CD4-positive, alpha-beta T cell (primary cell): ENCODE measurements at regions not wholly inside any gene's neighbourhood (a gene's known extent, or its start where the extent isn't known, plus 50 kb on each side); places are given as distances from the start of the nearest gene placed in this dataset.
A peak's percentile ranks its signal among the peaks of the same experiment; 100 is the strongest.
"Not testable (repeated sequence)": the region's sequence is repeated elsewhere in the genome, so short reads cannot be mapped to it uniquely, and the experiment has no call there.

Experiments
- ATAC-seq: fragments of 200-7000 bp; cut with Tn5 transposase; one replicate; pipeline ENCODE4 v1.10.0; 2022; ENCODE audit warnings: mild to moderate bottlenecking; ENCODE audit not compliant: poor library complexity
- CTCF ChIA-PET: fragments of 350-600 bp; sonication (Branson Sonifier 250); formaldehyde crosslinking; loops from one replicate; lab custom pipeline; 2021; ENCODE audit warnings: antibody characterized with exemption, inconsistent platforms; lab: Charles Lee
- POLR2A ChIA-PET: fragments of 350-600 bp; sonication (Branson Sonifier 250); formaldehyde crosslinking; loops from one replicate; lab custom pipeline; 2021; ENCODE audit warnings: antibody characterized with exemption, inconsistent platforms; lab: Charles Lee
- DNase-seq, 14 experiments: peaks; one replicate each; pipeline ENCODE4 v3.0.0-alpha.2; 2013 to 2020; ENCODE audit warnings: mixed read lengths in 2 of 14
- H3K27ac ChIP-seq, 2 donors: one replicate each; pipeline versions ENCODE4 v1.5.1 to v1.7.0; 2013; ENCODE audit warnings: low read length in 2 of 2, low read depth in 1 of 2, mild to moderate bottlenecking in 1 of 2
- H3K27me3 ChIP-seq, 2 experiments: 1 replicate in 1 of 2; 2 replicates in 1 of 2; pipeline versions ENCODE4 v1.6.1 to v1.7.0; 2013; ENCODE audit warnings: low read length in 2 of 2, control low read depth in 1 of 2, mild to moderate bottlenecking in 1 of 2, moderate library complexity in 1 of 2; ENCODE audit not compliant: insufficient read depth in 2 of 2, control insufficient read depth in 1 of 2
- H3K36me3 ChIP-seq: one replicate; pipeline ENCODE4 v1.6.1; 2013; ENCODE audit warnings: low read length, control low read depth; ENCODE audit not compliant: insufficient read depth
- H3K4me1 ChIP-seq: one replicate; pipeline ENCODE4 v1.6.1; 2013; ENCODE audit warnings: low read length, control low read depth; ENCODE audit not compliant: insufficient read depth
- H3K4me3 ChIP-seq: one replicate; pipeline ENCODE4 v1.5.1; 2013; ENCODE audit warnings: mild to moderate bottlenecking, low read length, moderate library complexity
- H3K9me3 ChIP-seq, 2 experiments: 1 replicate in 1 of 2; 2 replicates in 1 of 2; pipeline versions ENCODE4 v1.6.1 to v1.7.0; 2013; ENCODE audit warnings: low read length in 2 of 2, mild to moderate bottlenecking in 2 of 2, control low read depth in 1 of 2, moderate library complexity in 1 of 2; ENCODE audit not compliant: control insufficient read depth in 1 of 2, insufficient read depth in 1 of 2
- H3K27ac Mint-ChIP-seq: one replicate; pipeline ENCODE4 v1.8.0; 2020; ENCODE audit warnings: mixed read lengths
- H3K27me3 Mint-ChIP-seq: one replicate; pipeline ENCODE4 v1.8.0; 2021; ENCODE audit warnings: mixed read lengths
- H3K36me3 Mint-ChIP-seq: one replicate; pipeline ENCODE4 v1.8.0; 2021; ENCODE audit warnings: low read depth, mixed read lengths
- H3K4me1 Mint-ChIP-seq: one replicate; pipeline ENCODE4 v1.8.0; 2021; ENCODE audit warnings: low read depth, mixed read lengths
- H3K4me3 Mint-ChIP-seq: one replicate; pipeline ENCODE4 v1.8.0; 2020; ENCODE audit warnings: mild to moderate bottlenecking, mixed read lengths
- H3K9me3 Mint-ChIP-seq: one replicate; pipeline ENCODE4 v1.8.0; 2020; ENCODE audit warnings: mixed read lengths
- CTCF ChIP-seq: fragments of 200-600 bp; IDR thresholded peaks from one replicate; pipeline ENCODE4 v1.8.0; 2022; ENCODE audit warnings: antibody characterized with exemption, mild to moderate bottlenecking
- intact Hi-C, 2 experiments: fragments of 100-400 bp; cut with DNase I in 1 of 2; cut with micrococcal nuclease in 1 of 2; formaldehyde crosslinking; loops; one replicate each; pipeline versions ENCODE4 v1.15.1 to v1.9.0; 2023 to 2025; cut with DNase I, micrococcal nuclease

DNA sequence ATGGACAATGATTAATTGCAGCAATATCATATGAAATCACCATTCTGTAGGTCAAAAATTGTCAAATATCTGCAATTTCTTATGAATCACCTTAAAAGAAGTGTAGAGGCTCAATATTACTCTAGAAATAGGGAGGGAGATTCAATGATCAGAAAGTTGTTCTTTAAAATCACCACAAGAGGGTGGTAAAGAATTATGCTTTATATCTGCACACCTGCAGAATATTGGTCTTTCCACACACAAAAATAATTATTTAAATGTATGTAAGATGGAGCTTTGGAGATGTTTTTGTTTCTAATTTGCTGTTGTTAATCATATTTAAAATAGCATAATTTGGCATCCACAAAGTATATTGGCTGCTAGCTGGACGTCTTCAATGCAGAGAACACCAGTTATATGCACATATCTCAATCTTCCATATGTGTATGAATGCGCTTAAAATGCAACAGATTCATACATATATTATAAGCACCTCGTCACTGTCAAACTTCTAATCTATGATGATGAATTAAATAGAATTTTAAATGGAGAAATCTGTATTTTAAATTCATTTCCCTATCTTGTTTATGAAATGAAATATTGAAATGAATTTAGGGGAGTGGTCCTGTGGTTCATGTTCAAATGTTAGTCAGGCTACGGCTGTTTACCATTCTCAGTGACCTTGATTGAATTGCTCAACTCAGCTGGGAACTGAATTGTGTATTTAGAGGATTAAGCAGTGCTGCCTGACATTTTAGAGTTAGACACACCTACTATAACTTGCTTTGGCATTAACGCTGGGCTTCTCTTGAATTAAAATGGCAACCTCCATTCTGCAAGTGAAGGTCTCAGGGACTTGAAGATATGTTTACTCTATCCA, 405.1 kb upstream of the FRG2C start:
- H3K4me1 ChIP-seq, H3K4me3 ChIP-seq, H3K9me3 ChIP-seq, H3K4me1 Mint-ChIP-seq, POLR2A ChIA-PET, H3K36me3 Mint-ChIP-seq, H3K9me3 Mint-ChIP-seq, H3K4me3 Mint-ChIP-seq, H3K27ac Mint-ChIP-seq, H3K27me3 ChIP-seq, intact Hi-C loops, H3K36me3 ChIP-seq, CTCF ChIA-PET, ATAC-seq, H3K27ac ChIP-seq, DNase-seq: not testable (repeated sequence)
- peaks cover 13% of the 10 kb centered on the region for H3K27me3 Mint-ChIP-seq
- TF ChIP-seq CTCF: peak; percentile 8

GRCh38 chr3:75260975-75261374, 403.2 kb upstream of the FRG2C start:
- H3K36me3 ChIP-seq, H3K27ac ChIP-seq, H3K27me3 ChIP-seq, H3K4me3 Mint-ChIP-seq, POLR2A ChIA-PET, H3K4me1 ChIP-seq, intact Hi-C loops, H3K36me3 Mint-ChIP-seq, H3K9me3 Mint-ChIP-seq, H3K4me3 ChIP-seq, H3K27ac Mint-ChIP-seq, CTCF ChIA-PET, ATAC-seq, DNase-seq, H3K9me3 ChIP-seq, H3K4me1 Mint-ChIP-seq: not testable (repeated sequence)
- peaks cover 23% of the 10 kb centered on the region for H3K27me3 Mint-ChIP-seq

GRCh38 chr3:75262661-75263060, 401.5 kb upstream of the FRG2C start:
- peaks cover 27% of the 10 kb centered on the region for H3K27me3 Mint-ChIP-seq
- no peak overlapping the region for H3K27ac Mint-ChIP-seq
- no peaks in the 10 kb centered on the region for H3K9me3 Mint-ChIP-seq
- DNase-seq (no peak), ATAC-seq (no peak)
- no peaks in the 10 kb centered on the region for H3K36me3 Mint-ChIP-seq
- no peaks in the 10 kb centered on the region for H3K27me3 ChIP-seq
- ChIA-PET POLR2A (no interaction called here), CTCF (no interaction called here)
- intact Hi-C loops: no loop called here
- no peak overlapping the region for H3K4me3 Mint-ChIP-seq
- no peaks in the 10 kb centered on the region for H3K4me1 ChIP-seq
- no peak for TF ChIP-seq CTCF
- no peaks in the 10 kb centered on the region for H3K9me3 ChIP-seq
- no peak overlapping the region for H3K27ac ChIP-seq
- H3K36me3 ChIP-seq: no peaks in the 10 kb centered on the region
- H3K4me3 ChIP-seq: no peak overlapping the region
- H3K4me1 Mint-ChIP-seq: no peaks in the 10 kb centered on the region

- H3K36me3 Mint-ChIP-seq: no peaks in the 10 kb centered on the region
- no peaks in the 10 kb centered on the region for H3K27me3 ChIP-seq
- no peaks in the 10 kb centered on the region for H3K4me1 ChIP-seq
- H3K9me3 Mint-ChIP-seq: no peaks in the 10 kb centered on the region
- no peak overlapping the region for H3K4me3 ChIP-seq
- no peak overlapping the region for H3K4me3 Mint-ChIP-seq
- no peak overlapping the region for H3K27ac ChIP-seq
- CTCF ChIA-PET: no interaction called here
- POLR2A ChIA-PET: no interaction called here
- ATAC-seq: no peak
- H3K9me3 ChIP-seq: no peaks in the 10 kb centered on the region
- no peak for DNase-seq
- no peak overlapping the region for H3K27ac Mint-ChIP-seq
- intact Hi-C loops: no loop called here
- no peaks in the 10 kb centered on the region for H3K4me1 Mint-ChIP-seq
- no peak for TF ChIP-seq CTCF
- no peaks in the 10 kb centered on the region for H3K36me3 ChIP-seq
- H3K27me3 Mint-ChIP-seq: peaks cover 25% of the 10 kb centered on the region
Observed at GRCh38 chr3:75265897-75266296, 398.2 kb upstream of the FRG2C start.

DNA sequence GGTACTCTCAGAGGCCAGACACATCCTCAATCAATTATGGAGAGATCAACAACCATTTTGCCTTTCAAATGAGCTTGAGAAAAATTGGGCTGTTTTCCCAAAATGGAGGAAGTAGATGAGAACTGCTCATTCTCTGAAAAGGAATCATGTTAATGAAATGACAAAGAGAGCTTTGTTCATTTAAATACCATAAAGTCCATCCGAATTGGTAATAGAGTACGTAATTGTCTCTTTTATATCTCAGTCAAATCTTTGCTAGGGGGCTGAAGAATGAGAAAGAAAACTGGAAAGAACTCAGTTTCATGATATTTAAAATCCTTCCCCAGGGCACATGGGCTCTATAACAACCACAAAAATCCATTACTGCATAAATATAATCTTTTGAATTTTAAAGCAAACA, 395.6 kb upstream of the FRG2C start:
- H3K36me3 ChIP-seq, H3K4me3 Mint-ChIP-seq, H3K9me3 Mint-ChIP-seq, H3K27me3 ChIP-seq, H3K4me1 Mint-ChIP-seq, POLR2A ChIA-PET, intact Hi-C loops, H3K9me3 ChIP-seq, H3K27ac ChIP-seq, DNase-seq, CTCF ChIA-PET, ATAC-seq, H3K36me3 Mint-ChIP-seq, H3K4me3 ChIP-seq, H3K27ac Mint-ChIP-seq, H3K4me1 ChIP-seq: not testable (repeated sequence)
- peaks cover 15% of the 10 kb centered on the region for H3K27me3 Mint-ChIP-seq
